Prostate gland (tissue), 2 donors: ENCODE measurements at regions not wholly inside any gene's neighbourhood (a gene's known extent, or its start where the extent isn't known, plus 50 kb on each side); places are given as distances from the start of the nearest gene placed in this dataset.

Experiments used
- CTCF ChIP-seq, 4 experiments: fragments of 200-600 bp in 2 of 4; fragments of 450-650 bp in 2 of 4; sonication (generic) in 2 of 4; IDR thresholded peaks; 1 replicate in 3 of 4; 2 replicates in 1 of 4; pipeline ENCODE4 v1.5.1; 2016 to 2019; ENCODE audit warnings: antibody characterized with exemption in 4 of 4, mild to moderate bottlenecking in 2 of 4, moderate library complexity in 2 of 4
- POLR2A ChIP-seq: fragments of 450-650 bp; IDR thresholded peaks from one replicate; pipeline ENCODE4 v1.6.1; 2016; ENCODE audit warnings: antibody characterized with exemption, mild to moderate bottlenecking
- POLR2AphosphoS5 ChIP-seq: sonication (generic); formaldehyde crosslinking; IDR thresholded peaks from one replicate; pipeline ENCODE4 v1.6.1; 2017; ENCODE audit warnings: antibody characterized with exemption

- TF ChIP-seq CTCF (IDR thresholded peaks at IDR 0.05) (no peak), POLR2A (no peak), POLR2AphosphoS5 (no peak)
Observed at GRCh38 chr6:98672681-98673475, 161.5 kb upstream of the POU3F2 start.
